K562 (cell line): ENCODE measurements at regions not wholly inside any gene's neighbourhood (a gene's known extent, or its start where the extent isn't known, plus 50 kb on each side); places are given as distances from the start of the nearest gene placed in this dataset.

Experiments
- CTCF ChIP-seq, 3 experiments: IDR thresholded peaks in 2 of 3; conservative IDR thresholded peaks in 1 of 3; 2 replicates each; pipeline ENCODE4 v1.5.1; 2011 to 2012; ENCODE audit warnings: low read length in 3 of 3, mild to moderate bottlenecking in 3 of 3, control low read depth in 2 of 3, improper control_type of control experiment in 1 of 3, inconsistent platforms in 1 of 3, low read depth in 1 of 3, mixed read lengths in 1 of 3, moderate library complexity in 1 of 3; ENCODE audit not compliant: insufficient read depth in 2 of 3
- CUX1 ChIP-seq: fragments of 200-800 bp; sonication (Bioruptor generic); IDR thresholded peaks from 2 replicates; pipeline ENCODE4 v1.6.1; 2016; ENCODE audit warnings: missing genetic modification characterization, missing compliant biosample characterization
- IRF9 ChIP-seq: fragments of 450-650 bp; IDR thresholded peaks from 2 replicates; pipeline ENCODE4 v1.6.1; 2016; ENCODE audit warnings: missing biosample characterization, missing genetic modification characterization
- TRIM24 ChIP-seq, 2 experiments: fragments of 450-650 bp; IDR thresholded peaks; 2 replicates each; pipeline ENCODE4 v1.6.1; 2016
- UBTF ChIP-seq, 2 experiments: IDR thresholded peaks; 2 replicates each; pipeline ENCODE4 v1.6.1; 2012; ENCODE audit warnings: improper control_type of control experiment in 2 of 2, low read depth in 2 of 2, low read length in 2 of 2, borderline replicate concordance in 1 of 2
- XRCC4 ChIP-seq: IDR thresholded peaks from one replicate; pipeline ENCODE4 v1.6.1; 2011; ENCODE audit not compliant: insufficient read depth, insufficient read length; ENCODE audit errors: extremely low read depth
- ZNF561 ChIP-seq: fragments of 450-650 bp; formaldehyde crosslinking; conservative IDR thresholded peaks from 2 replicates; pipeline ENCODE4 v1.4.0; 2020; ENCODE audit warnings: mild to moderate bottlenecking, moderate library complexity
- TF ChIP-seq, protein P1 (sequence below): fragments of 450-650 bp; IDR thresholded peaks from 2 replicates; pipeline ENCODE4 v1.6.1; 2018; ENCODE audit not compliant: partially characterized antibody

- TF ChIP-seq TRIM24 (IDR thresholded peaks at IDR 0.05), result no peak
- no peak for TF ChIP-seq CUX1 (CRISPR knock-in tag)
- no peak for TF ChIP-seq CTCF (IDR thresholded peaks at IDR 0.05 in 2 of 3, conservative IDR thresholded peaks at IDR 0.05 in 1 of 3; ENCODE audit: insufficient read depth in 2 of 3, low read depth in 1 of 3, low read length in 3 of 3)
- no peak for TF ChIP-seq ZNF561
- TF ChIP-seq XRCC4, result no peak
- no peak for TF ChIP-seq UBTF (IDR thresholded peaks at IDR 0.05; ENCODE audit: borderline replicate concordance in 1 of 2, low read depth in 2 of 2, low read length in 2 of 2)
- no peak for TF ChIP-seq IRF9 (tag)
- TF ChIP-seq, protein P1, sequence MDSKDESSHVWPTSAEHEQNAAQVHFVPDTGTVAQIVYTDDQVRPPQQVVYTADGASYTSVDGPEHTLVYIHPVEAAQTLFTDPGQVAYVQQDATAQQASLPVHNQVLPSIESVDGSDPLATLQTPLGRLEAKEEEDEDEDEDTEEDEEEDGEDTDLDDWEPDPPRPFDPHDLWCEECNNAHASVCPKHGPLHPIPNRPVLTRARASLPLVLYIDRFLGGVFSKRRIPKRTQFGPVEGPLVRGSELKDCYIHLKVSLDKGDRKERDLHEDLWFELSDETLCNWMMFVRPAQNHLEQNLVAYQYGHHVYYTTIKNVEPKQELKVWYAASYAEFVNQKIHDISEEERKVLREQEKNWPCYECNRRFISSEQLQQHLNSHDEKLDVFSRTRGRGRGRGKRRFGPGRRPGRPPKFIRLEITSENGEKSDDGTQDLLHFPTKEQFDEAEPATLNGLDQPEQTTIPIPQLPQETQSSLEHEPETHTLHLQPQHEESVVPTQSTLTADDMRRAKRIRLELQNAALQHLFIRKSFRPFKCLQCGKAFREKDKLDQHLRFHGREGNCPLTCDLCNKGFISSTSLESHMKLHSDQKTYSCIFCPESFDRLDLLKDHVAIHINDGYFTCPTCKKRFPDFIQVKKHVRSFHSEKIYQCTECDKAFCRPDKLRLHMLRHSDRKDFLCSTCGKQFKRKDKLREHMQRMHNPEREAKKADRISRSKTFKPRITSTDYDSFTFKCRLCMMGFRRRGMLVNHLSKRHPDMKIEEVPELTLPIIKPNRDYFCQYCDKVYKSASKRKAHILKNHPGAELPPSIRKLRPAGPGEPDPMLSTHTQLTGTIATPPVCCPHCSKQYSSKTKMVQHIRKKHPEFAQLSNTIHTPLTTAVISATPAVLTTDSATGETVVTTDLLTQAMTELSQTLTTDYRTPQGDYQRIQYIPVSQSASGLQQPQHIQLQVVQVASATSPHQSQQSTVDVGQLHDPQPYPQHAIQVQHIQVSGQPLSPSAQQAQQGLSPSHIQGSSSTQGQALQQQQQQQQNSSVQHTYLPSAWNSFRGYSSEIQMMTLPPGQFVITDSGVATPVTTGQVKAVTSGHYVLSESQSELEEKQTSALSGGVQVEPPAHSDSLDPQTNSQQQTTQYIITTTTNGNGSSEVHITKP, result no peak
Measured at GRCh38 chr5:26563979-26564378, 474.4 kb downstream of the CDH9 start.
